Lower lobe of right lung (tissue), 2 donors: ENCODE measurements at regions not wholly inside any gene's neighbourhood (a gene's known extent, or its start where the extent isn't known, plus 50 kb on each side); places are given as distances from the start of the nearest gene placed in this dataset.
A peak's percentile ranks its signal among the peaks of the same experiment; 100 is the strongest.

Experiments
- ATAC-seq, 2 donors: fragments of 200-7000 bp; cut with Tn5 transposase; one replicate each; pipeline ENCODE4 v1.9.1; 2020 to 2022; ENCODE audit warnings: mild to moderate bottlenecking in 2 of 2, moderate library complexity in 2 of 2
- DNase-seq: peaks from one replicate; pipeline ENCODE4 v3.0.0-alpha.2; 2020
- H3K27ac ChIP-seq: fragments of 200-600 bp; one replicate; pipeline ENCODE4 v1.8.0; 2022
- H3K27me3 ChIP-seq: fragments of 200-600 bp; one replicate; pipeline ENCODE4 v1.8.0; 2022; ENCODE audit warnings: low read depth
- H3K36me3 ChIP-seq: fragments of 200-600 bp; one replicate; pipeline ENCODE4 v1.8.0; 2022; ENCODE audit warnings: mild to moderate bottlenecking
- H3K4me1 ChIP-seq: fragments of 200-600 bp; one replicate; pipeline ENCODE4 v1.8.0; 2022
- H3K4me3 ChIP-seq: fragments of 200-600 bp; one replicate; pipeline ENCODE4 v1.8.0; 2022; ENCODE audit warnings: mild to moderate bottlenecking
- H3K9me3 ChIP-seq: fragments of 200-600 bp; one replicate; pipeline ENCODE4 v1.8.0; 2022
- intact Hi-C: fragments of 100-400 bp; cut with DNase I; formaldehyde crosslinking; loops from one replicate; pipeline ENCODE4 v1.11.0; 2022
- TF ChIP-seq, protein P1 (sequence below): fragments of 200-600 bp; IDR thresholded peaks from one replicate; pipeline ENCODE4 v1.8.0; 2022; ENCODE audit warnings: antibody characterized with exemption, mild to moderate bottlenecking
- donor health status: DM: no; HTN: yes; CAD: no; lungs with severe emphysema.

GRCh38 chr2:136373841-136374240 lies 255.9 kb upstream of the CXCR4 start:
- intact Hi-C loops: no loop called here
- DNase-seq (no peak), ATAC-seq (no peak)
- H3K27me3 ChIP-seq: no peaks in the 10 kb centered on the region
- TF ChIP-seq, protein P1, sequence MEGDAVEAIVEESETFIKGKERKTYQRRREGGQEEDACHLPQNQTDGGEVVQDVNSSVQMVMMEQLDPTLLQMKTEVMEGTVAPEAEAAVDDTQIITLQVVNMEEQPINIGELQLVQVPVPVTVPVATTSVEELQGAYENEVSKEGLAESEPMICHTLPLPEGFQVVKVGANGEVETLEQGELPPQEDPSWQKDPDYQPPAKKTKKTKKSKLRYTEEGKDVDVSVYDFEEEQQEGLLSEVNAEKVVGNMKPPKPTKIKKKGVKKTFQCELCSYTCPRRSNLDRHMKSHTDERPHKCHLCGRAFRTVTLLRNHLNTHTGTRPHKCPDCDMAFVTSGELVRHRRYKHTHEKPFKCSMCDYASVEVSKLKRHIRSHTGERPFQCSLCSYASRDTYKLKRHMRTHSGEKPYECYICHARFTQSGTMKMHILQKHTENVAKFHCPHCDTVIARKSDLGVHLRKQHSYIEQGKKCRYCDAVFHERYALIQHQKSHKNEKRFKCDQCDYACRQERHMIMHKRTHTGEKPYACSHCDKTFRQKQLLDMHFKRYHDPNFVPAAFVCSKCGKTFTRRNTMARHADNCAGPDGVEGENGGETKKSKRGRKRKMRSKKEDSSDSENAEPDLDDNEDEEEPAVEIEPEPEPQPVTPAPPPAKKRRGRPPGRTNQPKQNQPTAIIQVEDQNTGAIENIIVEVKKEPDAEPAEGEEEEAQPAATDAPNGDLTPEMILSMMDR: no peak
- no peak overlapping the region for H3K27ac ChIP-seq
- H3K9me3 ChIP-seq: no peaks in the 10 kb centered on the region
- H3K36me3 ChIP-seq: no peaks in the 10 kb centered on the region
- no peaks in the 10 kb centered on the region for H3K4me1 ChIP-seq
- no peak overlapping the region for H3K4me3 ChIP-seq

DNA sequence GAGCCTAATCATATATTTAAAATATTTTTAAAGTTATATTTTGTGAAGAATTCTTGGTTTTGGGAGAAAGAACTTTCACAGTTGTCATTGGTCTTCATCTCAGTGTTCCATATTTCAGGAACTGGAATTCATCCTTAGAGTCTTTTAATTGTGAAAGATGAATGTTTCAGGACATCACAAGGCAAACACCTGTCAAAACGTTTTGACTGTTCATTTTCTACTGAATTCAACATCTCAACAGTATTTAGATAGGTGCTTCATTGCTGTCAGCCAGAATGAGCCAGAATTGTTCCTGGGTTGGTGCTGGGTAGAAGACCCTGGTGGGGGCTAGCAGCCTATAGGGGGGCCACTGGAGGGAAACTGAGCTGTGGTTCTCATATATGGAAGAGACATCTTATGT lies 255.1 kb upstream of the CXCR4 start:
- DNase-seq (no peak), ATAC-seq (no peak)
- H3K4me3 ChIP-seq: no peak overlapping the region
- no peaks in the 10 kb centered on the region for H3K9me3 ChIP-seq
- H3K27me3 ChIP-seq: no peaks in the 10 kb centered on the region
- H3K36me3 ChIP-seq: no peaks in the 10 kb centered on the region
- no peak overlapping the region for H3K27ac ChIP-seq
- TF ChIP-seq, protein P1: no peak
- H3K4me1 ChIP-seq: no peaks in the 10 kb centered on the region
- intact Hi-C loops: no loop called here

GRCh38 chr2:136363900-136364299 lies 246.0 kb upstream of the CXCR4 start:
- H3K27me3 ChIP-seq: no peaks in the 10 kb centered on the region
- H3K9me3 ChIP-seq: no peaks in the 10 kb centered on the region
- DNase-seq: no peak
- H3K4me1 ChIP-seq: peaks cover 12% of the 10 kb centered on the region
- no peak overlapping the region for H3K4me3 ChIP-seq
- intact Hi-C loops: no loop called here
- peak; percentile 68 to 84 for ATAC-seq
- H3K36me3 ChIP-seq: no peaks in the 10 kb centered on the region
- TF ChIP-seq, protein P1: no peak
- H3K27ac ChIP-seq: no peak overlapping the region

- ATAC-seq (peak; percentile 84 to 89), DNase-seq (no peak)
- H3K4me1 ChIP-seq: peaks cover 12% of the 10 kb centered on the region
- no peak overlapping the region for H3K4me3 ChIP-seq
- H3K27ac ChIP-seq: no peak overlapping the region
- TF ChIP-seq, protein P1: no peak
- no peaks in the 10 kb centered on the region for H3K9me3 ChIP-seq
- no peaks in the 10 kb centered on the region for H3K27me3 ChIP-seq
- H3K36me3 ChIP-seq: no peaks in the 10 kb centered on the region
- intact Hi-C loops: no loop called here
Observed at GRCh38 chr2:136363470-136363869, 245.5 kb upstream of the CXCR4 start.

- Histone ChIP-seq H3K9me3 (no peaks in the 10 kb centered on the region), H3K27ac (no peak overlapping the region), H3K4me3 (no peak overlapping the region), H3K27me3 (no peaks in the 10 kb centered on the region), H3K36me3 (no peaks in the 10 kb centered on the region), H3K4me1 (peaks cover 12% of the 10 kb centered on the region)
- TF ChIP-seq, protein P1: no peak
- intact Hi-C loops: no loop called here
- no peak for DNase-seq
- ATAC-seq: peak; percentile 36 to 52
Observed at GRCh38 chr2:136362676-136363390, 244.9 kb upstream of the CXCR4 start.
